Keratinocyte (primary cell): ENCODE measurements at regions not wholly inside any gene's neighbourhood (a gene's known extent, or its start where the extent isn't known, plus 50 kb on each side); places are given as distances from the start of the nearest gene placed in this dataset.

Experiments
- CTCF ChIP-seq, 3 experiments: IDR thresholded peaks in 1 of 3; conservative IDR thresholded peaks in 1 of 3; optimal IDR thresholded peaks in 1 of 3; 2 replicates in 2 of 3; 3 replicates in 1 of 3; pipeline versions ENCODE3 to v1.5.1; 2011; ENCODE audit warnings: low read length in 3 of 3, mild to moderate bottlenecking in 3 of 3, moderate library complexity in 2 of 3, control low read depth in 1 of 3, inconsistent platforms in 1 of 3; ENCODE audit not compliant: insufficient read depth in 2 of 3; ENCODE audit errors: extremely low read depth in 1 of 3
- EZH2 ChIP-seq: IDR thresholded peaks from one replicate; pipeline ENCODE4 v1.6.1; 2012; ENCODE audit warnings: inconsistent platforms, mild to moderate bottlenecking, low read length, moderate library complexity

GRCh38 chr15:93200081-93200836, 111.2 kb upstream of the RGMA start:
- TF ChIP-seq CTCF (optimal IDR thresholded peaks at IDR 0.05 in 1 of 3, IDR thresholded peaks at IDR 0.05 in 1 of 3, conservative IDR thresholded peaks at IDR 0.05 in 1 of 3; ENCODE audit: extremely low read depth in 1 of 3, insufficient read depth in 2 of 3, low read length in 3 of 3) (no peak), EZH2 (no peak)
